Trophoblast cell (in vitro differentiated cells and primary cell): ENCODE measurements at regions not wholly inside any gene's neighbourhood (a gene's known extent, or its start where the extent isn't known, plus 50 kb on each side); places are given as distances from the start of the nearest gene placed in this dataset.
A peak's percentile ranks its signal among the peaks of the same experiment; 100 is the strongest.

Experiments used
- DNase-seq, 2 donors: peaks; one replicate each; pipeline ENCODE4 v3.0.0-alpha.2; 2016
- H2AFZ ChIP-seq: 2 replicates; pipeline ENCODE4 v1.6.1; 2013; ENCODE audit warnings: low read length, moderate library complexity, mild to moderate bottlenecking; ENCODE audit not compliant: insufficient read depth, poor library complexity
- H2AK5ac ChIP-seq: 2 replicates; pipeline ENCODE4 v1.6.1; 2013; ENCODE audit warnings: mild to moderate bottlenecking, low read length
- H2BK120ac ChIP-seq: 2 replicates; pipeline ENCODE4 v1.6.1; 2013; ENCODE audit warnings: low read length, mild to moderate bottlenecking, moderate library complexity; ENCODE audit not compliant: insufficient read depth, poor library complexity
- H2BK12ac ChIP-seq: 2 replicates; pipeline ENCODE4 v1.6.1; 2013; ENCODE audit warnings: mild to moderate bottlenecking, low read length, moderate library complexity
- H2BK5ac ChIP-seq: 2 replicates; pipeline ENCODE4 v1.6.1; 2013; ENCODE audit warnings: low read length, low read depth, moderate library complexity, mild to moderate bottlenecking; ENCODE audit not compliant: poor library complexity
- H3K14ac ChIP-seq: 2 replicates; pipeline ENCODE4 v1.6.1; 2013; ENCODE audit warnings: mild to moderate bottlenecking, low read length
- H3K18ac ChIP-seq: 2 replicates; pipeline ENCODE4 v1.6.1; 2013; ENCODE audit warnings: mild to moderate bottlenecking, low read length
- H3K23ac ChIP-seq: 2 replicates; pipeline ENCODE4 v1.6.1; 2013; ENCODE audit warnings: low read length
- H3K27ac ChIP-seq: 2 replicates; pipeline ENCODE4 v1.5.1; 2013; ENCODE audit warnings: low read depth, mild to moderate bottlenecking, inconsistent platforms, low read length, moderate library complexity
- H3K27me3 ChIP-seq: 2 replicates; pipeline ENCODE4 v1.6.1; 2013; ENCODE audit warnings: inconsistent platforms, mild to moderate bottlenecking, low read length, moderate library complexity; ENCODE audit not compliant: insufficient read depth
- H3K36me3 ChIP-seq, 2 experiments: 1 replicate in 1 of 2; 2 replicates in 1 of 2; pipeline ENCODE4 v1.6.1; 2013; ENCODE audit warnings: low read length in 2 of 2, mild to moderate bottlenecking in 2 of 2, moderate library complexity in 1 of 2; ENCODE audit not compliant: insufficient read depth in 2 of 2, control insufficient read depth in 1 of 2
- H3K4ac ChIP-seq: 2 replicates; pipeline ENCODE4 v1.6.1; 2013; ENCODE audit warnings: low read depth, mild to moderate bottlenecking, low read length, moderate library complexity
- H3K4me1 ChIP-seq, 2 experiments: 1 replicate in 1 of 2; 2 replicates in 1 of 2; pipeline ENCODE4 v1.6.1; 2013; ENCODE audit warnings: low read length in 2 of 2, mild to moderate bottlenecking in 2 of 2, moderate library complexity in 1 of 2; ENCODE audit not compliant: insufficient read depth in 2 of 2, control insufficient read depth in 1 of 2
- H3K4me2 ChIP-seq: 2 replicates; pipeline ENCODE4 v1.6.1; 2013; ENCODE audit warnings: inconsistent platforms, mild to moderate bottlenecking, low read length, moderate library complexity
- H3K4me3 ChIP-seq: 2 replicates; pipeline ENCODE4 v1.5.1; 2013; ENCODE audit warnings: mild to moderate bottlenecking, low read depth, low read length, inconsistent platforms
- H3K79me1 ChIP-seq: one replicate; pipeline ENCODE4 v1.6.1; 2013; ENCODE audit warnings: low read length
- H3K79me2 ChIP-seq: 2 replicates; pipeline ENCODE4 v1.6.1; 2013; ENCODE audit warnings: low read length, mild to moderate bottlenecking; ENCODE audit not compliant: control insufficient read depth, insufficient read depth, poor library complexity
- H3K9ac ChIP-seq: 2 replicates; pipeline ENCODE4 v1.6.1; 2013; ENCODE audit warnings: mild to moderate bottlenecking, low read length
- H3K9me3 ChIP-seq: 2 replicates; pipeline ENCODE4 v1.6.1; 2013; ENCODE audit warnings: low read depth, mild to moderate bottlenecking, control low read depth, inconsistent platforms, low read length; ENCODE audit not compliant: insufficient read depth
- H4K12ac ChIP-seq: 2 replicates; pipeline ENCODE4 v1.6.1; 2013; ENCODE audit warnings: low read depth, mild to moderate bottlenecking, low read length, moderate library complexity
- H4K8ac ChIP-seq: 2 replicates; pipeline ENCODE4 v1.6.1; 2013; ENCODE audit warnings: low read depth, mild to moderate bottlenecking, low read length, moderate library complexity
- H4K91ac ChIP-seq: one replicate; pipeline ENCODE4 v1.6.1; 2013; ENCODE audit warnings: low read depth, mild to moderate bottlenecking, low read length, moderate library complexity
- WGBS: extraction: QIAGEN DNeasy Blood & Tissue Kit; methylation state at CpG from one replicate; pipeline ENCODE4 v1.1.7; 2013; ENCODE audit warnings: missing lambda C conversion rate; ENCODE audit not compliant: insufficient read length, insufficient coverage; ENCODE audit errors: extremely low coverage; 5-methylcytosine and 5-hydroxymethylcytosine counted together

- Histone ChIP-seq H3K4me1 (peaks cover 0 to 1% of the 10 kb centered on the region in 2 experiments), H2AK5ac (no peak overlapping the region), H3K23ac (no peak overlapping the region), H4K12ac (no peak overlapping the region), H3K9ac (no peak overlapping the region), H2BK12ac (no peak overlapping the region), H3K27ac (no peak overlapping the region), H3K27me3 (no peaks in the 10 kb centered on the region), H3K4me2 (no peak overlapping the region), H2BK5ac (no peak overlapping the region), H2AFZ (no peak overlapping the region), H3K79me2 (no peaks in the 10 kb centered on the region), H3K14ac (no peak overlapping the region), H3K4ac (no peak overlapping the region), H4K8ac (no peak overlapping the region), H3K36me3 (no peaks in the 10 kb centered on the region), H4K91ac (no peak overlapping the region), H3K9me3 (no peaks in the 10 kb centered on the region), H3K4me3 (no peak overlapping the region), H3K79me1 (no peaks in the 10 kb centered on the region), H2BK120ac (no peak overlapping the region), H3K18ac (no peak overlapping the region)
- WGBS: no CpG with 5 or more reads among the region's 5 CpGs
- no peak for DNase-seq
These were observed 120.4 kb upstream of the DUSP21 start for GRCh38 chrX:44723426-44723825.

GRCh38 chrX:44708470-44708869, 135.4 kb upstream of the DUSP21 start:
- H2AK5ac ChIP-seq: no peak overlapping the region
- peaks cover 4 to 9% of the 10 kb centered on the region in 2 experiments for H3K4me1 ChIP-seq
- peaks cover 3% of the 10 kb centered on the region for H3K79me1 ChIP-seq
- no peak overlapping the region for H3K27ac ChIP-seq
- H3K9me3 ChIP-seq: peaks cover 1% of the 10 kb centered on the region
- no peak overlapping the region for H4K12ac ChIP-seq
- H2BK5ac ChIP-seq: no peak overlapping the region
- no peak overlapping the region for H2AFZ ChIP-seq
- H4K91ac ChIP-seq: no peak overlapping the region
- no peaks in the 10 kb centered on the region for H3K27me3 ChIP-seq
- no peak overlapping the region for H3K4ac ChIP-seq
- no peak for DNase-seq
- no peaks in the 10 kb centered on the region for H3K36me3 ChIP-seq
- H3K9ac ChIP-seq: no peak overlapping the region
- no peaks in the 10 kb centered on the region for H3K79me2 ChIP-seq
- H2BK12ac ChIP-seq: no peak overlapping the region
- no peak overlapping the region for H3K23ac ChIP-seq
- WGBS: no CpG with 5 or more reads among the region's 5 CpGs
- H3K18ac ChIP-seq: no peak overlapping the region
- H3K14ac ChIP-seq: no peak overlapping the region
- H4K8ac ChIP-seq: no peak overlapping the region
- H3K4me3 ChIP-seq: no peak overlapping the region
- no peak overlapping the region for H2BK120ac ChIP-seq
- H3K4me2 ChIP-seq: no peak overlapping the region

- peak; percentile 67 to 86 for DNase-seq
- H2BK120ac ChIP-seq: peak overlapping the region; percentile 43
- H4K8ac ChIP-seq: no peak overlapping the region
- peaks cover 1% of the 10 kb centered on the region for H3K9me3 ChIP-seq
- H3K4me1 ChIP-seq: peaks cover 4 to 9% of the 10 kb centered on the region in 2 experiments
- no peak overlapping the region for H3K4me3 ChIP-seq
- H3K9ac ChIP-seq: no peak overlapping the region
- H3K27me3 ChIP-seq: no peaks in the 10 kb centered on the region
- H3K79me1 ChIP-seq: peaks cover 3% of the 10 kb centered on the region
- H3K79me2 ChIP-seq: no peaks in the 10 kb centered on the region
- H2BK5ac ChIP-seq: peak overlapping the region; percentile 31
- H3K18ac ChIP-seq: no peak overlapping the region
- H3K23ac ChIP-seq: no peak overlapping the region
- H3K36me3 ChIP-seq: no peaks in the 10 kb centered on the region
- H4K12ac ChIP-seq: no peak overlapping the region
- H2AK5ac ChIP-seq: no peak overlapping the region
- no CpG with 5 or more reads among the region's 8 CpGs for WGBS
- no peak overlapping the region for H3K4ac ChIP-seq
- H3K4me2 ChIP-seq: no peak overlapping the region
- no peak overlapping the region for H2AFZ ChIP-seq
- peak overlapping the region; percentile 71 for H2BK12ac ChIP-seq
- peak overlapping the region; percentile 11 for H4K91ac ChIP-seq
- H3K14ac ChIP-seq: no peak overlapping the region
- H3K27ac ChIP-seq: peak overlapping the region; percentile 41
These were observed 137.8 kb upstream of the DUSP21 start for GRCh38 chrX:44705817-44706551.

GRCh38 chrX:44698357-44698756, 145.5 kb upstream of the DUSP21 start:
- Histone ChIP-seq H2AK5ac (no peak overlapping the region), H3K4me3 (no peak overlapping the region), H3K18ac (no peak overlapping the region), H3K4me2 (no peak overlapping the region), H3K23ac (no peak overlapping the region), H3K36me3 (no peaks in the 10 kb centered on the region), H3K4me1 (no peaks in the 10 kb centered on the region), H2BK5ac (no peak overlapping the region), H4K12ac (no peak overlapping the region), H3K79me1 (no peaks in the 10 kb centered on the region), H3K9ac (no peak overlapping the region), H3K79me2 (no peaks in the 10 kb centered on the region), H2AFZ (no peak overlapping the region), H3K9me3 (no peaks in the 10 kb centered on the region), H3K14ac (no peak overlapping the region), H4K91ac (no peak overlapping the region), H2BK120ac (no peak overlapping the region), H3K27ac (no peak overlapping the region), H3K27me3 (no peaks in the 10 kb centered on the region), H2BK12ac (no peak overlapping the region), H4K8ac (no peak overlapping the region), H3K4ac (no peak overlapping the region)
- no peak for DNase-seq
- no CpG with 5 or more reads among the region's 3 CpGs for WGBS
